Astrocyte of the cerebellum (primary cell): ENCODE measurements at regions not wholly inside any gene's neighbourhood (a gene's known extent, or its start where the extent isn't known, plus 50 kb on each side); places are given as distances from the start of the nearest gene placed in this dataset.

Source experiments
- DNase-seq: peaks from one replicate; pipeline ENCODE4 v3.0.0-alpha.2; 2011; ENCODE audit warnings: low read depth
- H3K4me3 ChIP-seq: 2 replicates; pipeline ENCODE4 v1.5.1; 2011; ENCODE audit warnings: mild to moderate bottlenecking, low read depth, low read length, moderate library complexity
- CTCF ChIP-seq: IDR thresholded peaks from 2 replicates; pipeline ENCODE4 v1.5.1; 2012; ENCODE audit warnings: low read length, low read depth, moderate library complexity, mild to moderate bottlenecking; ENCODE audit errors: missing control alignments
- in situ Hi-C: cut with HindIII; loops from 2 replicates; pipeline ENCODE4 v1.10.0; 2017; ENCODE audit warnings: low sequenced_read_pairs

- in situ Hi-C loops = no loop called here
- no peak overlapping the region for H3K4me3 ChIP-seq
- no peak for DNase-seq
- no peak for TF ChIP-seq CTCF
Observed at GRCh38 chr4:122541996-122542395, 78.9 kb downstream of the IL21 start.

GRCh38 chr4:122540838-122541237, 80.0 kb downstream of the IL21 start:
- H3K4me3 ChIP-seq = no peak overlapping the region
- in situ Hi-C loops = no loop called here
- no peak for TF ChIP-seq CTCF
- no peak for DNase-seq

- DNase-seq = no peak
- in situ Hi-C loops = no loop called here
- no peak for TF ChIP-seq CTCF
Observed at GRCh38 chr4:122539861-122540465, 80.9 kb downstream of the IL21 start.

GRCh38 chr4:122537388-122538135, 81.0 kb upstream of the IL2 start:
- no peak for DNase-seq
- no peak for TF ChIP-seq CTCF
- in situ Hi-C loops = no loop called here
- H3K4me3 ChIP-seq = no peak overlapping the region

More at GRCh38 chr4:122539861-122540465, 80.9 kb downstream of the IL21 start:
- H3K4me3 ChIP-seq = no peak overlapping the region

- no peak for DNase-seq
- TF ChIP-seq CTCF = no peak
- in situ Hi-C loops = no loop called here
Observed at GRCh38 chr4:122536001-122536400, 79.5 kb upstream of the IL2 start.

GRCh38 chr4:122534776-122535175, 78.3 kb upstream of the IL2 start:
- no peak for DNase-seq
- H3K4me3 ChIP-seq = no peak overlapping the region
- in situ Hi-C loops = no loop called here
- no peak for TF ChIP-seq CTCF

More at GRCh38 chr4:122536001-122536400, 79.5 kb upstream of the IL2 start:
- H3K4me3 ChIP-seq = no peak overlapping the region
